Esophagus muscularis mucosa (tissue), 3 donors: ENCODE measurements at regions not wholly inside any gene's neighbourhood (a gene's known extent, or its start where the extent isn't known, plus 50 kb on each side); places are given as distances from the start of the nearest gene placed in this dataset.

ENCODE experiments used
- CTCF ChIP-seq, 3 experiments: fragments of 200-600 bp in 2 of 3; fragments of 450-650 bp in 1 of 3; sonication (generic) in 2 of 3; IDR thresholded peaks; one replicate each; pipeline ENCODE4 v1.5.1; 2017 to 2019; ENCODE audit warnings: antibody characterized with exemption in 3 of 3, mild to moderate bottlenecking in 2 of 3, moderate library complexity in 1 of 3
- POLR2A ChIP-seq: fragments of 450-650 bp; IDR thresholded peaks from one replicate; pipeline ENCODE4 v1.6.1; 2017; ENCODE audit warnings: antibody characterized with exemption, moderate library complexity, mild to moderate bottlenecking, low read depth
- POLR2AphosphoS5 ChIP-seq, 2 donors: sonication (generic); formaldehyde crosslinking; IDR thresholded peaks; one replicate each; pipeline ENCODE4 v1.6.1; 2017; ENCODE audit warnings: antibody characterized with exemption in 2 of 2

- TF ChIP-seq CTCF (IDR thresholded peaks at IDR 0.05) = peak; percentile 37 to 62 (median 46)
- TF ChIP-seq POLR2A = no peak
- no peak for TF ChIP-seq POLR2AphosphoS5 (IDR thresholded peaks at IDR 0.05)
Measured at GRCh38 chr5:61817472-61818326, 485.6 kb downstream of the ZSWIM6 start.
